DMS153 treated with DMSO at 0.1 percent for 48 hours (cell line): ENCODE measurements at regions not wholly inside any gene's neighbourhood (a gene's known extent, or its start where the extent isn't known, plus 50 kb on each side); places are given as distances from the start of the nearest gene placed in this dataset.

Source experiments
- DNase-seq: peaks from one replicate; lab custom pipeline; 2025; ENCODE audit not compliant: unreplicated experiment; lab: John Stamatoyannopoulos, UW

DNA sequence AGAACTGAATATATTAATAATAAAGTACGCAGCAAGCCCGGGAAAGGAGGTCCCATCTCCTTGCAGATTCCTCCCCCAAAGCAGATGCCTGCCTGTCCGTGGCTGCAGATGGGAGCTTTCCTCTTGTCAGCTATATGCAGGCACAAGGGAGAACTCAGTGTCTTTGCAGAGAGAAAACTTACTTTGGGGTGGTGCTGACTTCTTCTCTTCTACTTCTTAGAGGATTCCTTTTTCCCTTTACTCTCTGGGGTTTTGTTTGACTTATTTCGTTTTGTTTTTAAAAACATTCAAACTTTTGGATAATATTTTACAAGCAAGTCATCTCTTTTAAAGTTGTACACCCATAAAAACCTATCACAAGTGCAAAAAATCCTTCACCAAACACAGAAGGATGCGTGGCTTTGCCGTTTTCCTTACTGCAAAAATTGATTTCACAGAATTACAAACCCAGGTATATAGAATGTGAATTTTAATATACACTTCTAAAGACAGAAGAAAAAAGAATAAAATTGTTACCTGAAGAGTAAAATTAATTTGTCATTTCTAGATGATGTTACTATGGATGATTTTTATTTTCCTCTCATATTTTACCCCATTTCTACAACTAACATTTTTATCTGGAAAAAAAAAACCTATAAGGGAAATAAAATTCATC lies 65.3 kb upstream of the IGF1R start:
- DNase-seq: no peak

GRCh38 chr15:98583771-98584430 lies 64.4 kb upstream of the IGF1R start:
- DNase-seq: no peak

GRCh38 chr15:98586066-98586465 lies 62.3 kb upstream of the IGF1R start:
- no peak for DNase-seq

GRCh38 chr15:98592136-98592535 lies 56.2 kb upstream of the IGF1R start:
- DNase-seq: no peak

GRCh38 chr15:98596131-98596530 lies 52.2 kb upstream of the IGF1R start:
- no peak for DNase-seq

DNA sequence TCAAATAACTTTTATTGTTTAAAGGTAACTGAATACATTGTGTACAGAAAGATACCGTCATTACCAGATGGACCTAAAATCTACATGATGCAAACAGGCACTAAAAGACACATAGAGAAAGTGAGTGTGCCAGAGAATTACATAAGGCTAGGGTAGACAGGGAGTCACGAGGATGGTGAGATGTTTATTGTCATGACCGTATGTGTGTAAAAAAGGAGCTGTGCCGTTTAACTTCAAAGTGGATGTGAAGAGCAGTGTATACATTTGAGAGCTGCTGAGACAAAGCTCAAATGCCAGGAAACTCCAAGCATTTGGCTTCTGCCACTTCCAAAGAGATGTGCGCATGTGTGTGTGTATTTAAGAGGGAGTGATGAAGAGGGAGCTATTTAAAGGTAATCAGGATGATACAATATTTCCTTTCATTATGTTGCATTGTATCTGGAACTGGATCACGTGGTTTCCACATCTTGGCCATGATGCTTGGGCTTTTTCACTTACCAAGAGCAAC lies 51.4 kb upstream of the IGF1R start:
- DNase-seq: no peak

DNA sequence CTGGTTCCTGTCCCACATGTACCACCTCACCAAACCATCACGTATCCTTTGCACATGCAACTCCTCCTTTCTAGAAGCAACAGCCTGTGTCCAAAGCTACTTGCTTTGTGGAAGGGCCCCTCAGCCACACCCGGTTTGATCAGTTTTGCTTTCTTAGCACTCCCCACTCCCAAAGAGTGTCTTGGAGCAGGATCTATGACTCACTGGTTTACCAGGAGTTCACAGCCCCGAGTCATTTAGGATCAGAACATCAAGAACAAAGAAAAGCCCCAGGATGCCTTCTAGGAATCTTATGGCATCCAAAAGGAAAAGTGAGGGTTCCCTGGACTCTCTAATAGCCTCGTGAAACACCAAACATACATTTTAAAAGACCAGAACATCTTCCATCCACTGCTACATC lies 50.7 kb upstream of the IGF1R start:
- no peak for DNase-seq
